ENCODE measurements at regions not wholly inside any gene's neighbourhood (a gene's known extent, or its start where the extent isn't known, plus 50 kb on each side); places are given as distances from the start of the nearest gene placed in this dataset.
"Not testable (repeated sequence)": the region's sequence is repeated elsewhere in the genome, so short reads cannot be mapped to it uniquely, and the experiment has no call there.

DNA sequence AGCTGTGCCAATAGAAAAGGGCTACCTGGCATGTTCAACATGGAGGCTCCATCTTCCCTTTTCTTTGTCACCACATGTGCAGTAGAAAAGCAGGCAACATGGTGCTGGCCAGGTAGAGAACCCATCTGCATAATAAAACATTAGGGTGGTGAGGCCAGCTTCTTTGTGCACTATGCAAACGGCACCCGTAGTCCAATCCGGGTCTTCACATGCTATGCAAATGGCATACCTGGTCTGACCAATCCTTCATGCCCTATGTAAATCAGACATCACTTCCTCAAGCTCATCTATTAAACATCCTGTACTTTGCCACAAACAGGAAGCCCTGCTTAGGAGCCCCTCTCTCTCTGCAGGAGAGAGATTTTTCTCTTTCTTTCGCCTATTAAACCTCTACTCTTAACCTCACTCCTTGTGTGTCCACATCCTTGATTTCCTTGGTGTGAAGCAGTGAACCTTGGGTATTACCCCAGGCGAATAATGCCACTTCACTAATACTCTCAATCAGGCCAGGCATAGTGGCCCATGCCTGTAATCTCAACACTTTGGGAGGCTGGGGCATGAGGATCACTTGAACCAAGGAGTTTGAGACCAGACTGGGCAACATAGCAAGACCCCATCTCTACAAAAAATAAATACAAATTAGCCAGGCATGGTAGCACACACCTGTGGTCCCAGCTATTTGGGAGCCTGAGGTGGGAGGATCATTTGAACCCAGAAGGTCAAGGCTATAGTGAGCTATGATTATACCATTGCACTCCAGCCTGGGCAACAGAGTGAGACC lies 111.3 kb upstream of the MRI1 start:
- DNase-seq: peak in 1 of 5 experiments; percentile 36

DNA sequence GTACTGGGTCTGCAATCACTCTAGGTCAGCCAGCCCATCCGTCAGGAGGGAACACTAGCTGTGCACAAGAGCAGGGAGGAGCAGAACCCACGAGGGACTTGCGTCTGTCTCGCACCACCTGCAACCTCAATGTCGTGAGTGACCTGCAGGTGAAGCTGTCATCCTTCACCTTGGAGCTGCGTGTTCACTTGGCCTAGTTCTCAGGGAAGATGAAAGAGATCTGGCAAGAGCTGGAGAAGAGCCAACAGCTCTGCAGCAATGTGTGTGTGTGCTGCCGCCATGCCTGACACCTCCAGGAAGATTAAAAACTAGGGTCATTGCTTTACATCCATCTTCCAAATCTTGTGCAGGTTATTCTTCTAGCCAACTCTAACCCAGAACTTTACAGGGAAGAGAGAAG lies 117.6 kb upstream of the MRI1 start:
- DNase-seq: no peak

DNA sequence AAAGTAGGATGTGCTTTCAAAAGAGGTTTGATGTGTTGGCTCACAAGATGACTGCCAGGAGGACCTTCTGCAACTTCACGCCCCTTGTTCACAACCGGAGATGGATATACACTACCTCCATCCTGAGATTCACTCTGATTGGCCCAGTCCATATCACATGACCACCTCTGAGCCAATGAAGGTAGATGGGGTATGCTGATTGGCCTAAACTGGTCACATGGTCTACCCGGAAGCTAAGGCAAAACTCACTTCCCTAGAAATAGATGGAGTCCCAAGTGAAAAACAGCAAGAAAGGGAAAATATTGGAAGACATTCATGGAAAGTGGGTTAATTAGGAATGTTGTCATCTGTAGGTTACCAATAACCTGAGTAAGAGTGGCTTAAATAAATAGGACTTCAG lies 119.7 kb upstream of the MRI1 start:
- DNase-seq: no peak

DNA sequence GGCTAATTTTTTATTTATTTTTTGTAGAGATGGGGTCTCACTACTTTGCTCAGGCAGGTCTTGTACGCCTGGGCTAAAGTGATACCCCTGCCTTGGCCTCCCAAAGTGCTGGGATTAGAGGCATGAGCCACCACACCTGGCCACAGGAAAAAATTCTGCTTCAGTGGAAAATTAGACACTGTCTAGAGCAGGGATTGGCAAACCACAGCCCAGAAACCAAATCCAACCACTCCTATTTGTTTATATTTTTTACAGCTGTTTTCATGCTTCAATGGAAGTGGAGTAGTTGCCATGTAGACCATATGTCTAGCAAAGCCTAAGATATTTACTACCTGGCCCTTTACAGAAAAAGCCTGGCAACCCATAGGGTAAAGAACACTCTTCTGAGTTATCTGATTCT lies 123.7 kb upstream of the MRI1 start:
- no peak for DNase-seq

DNA sequence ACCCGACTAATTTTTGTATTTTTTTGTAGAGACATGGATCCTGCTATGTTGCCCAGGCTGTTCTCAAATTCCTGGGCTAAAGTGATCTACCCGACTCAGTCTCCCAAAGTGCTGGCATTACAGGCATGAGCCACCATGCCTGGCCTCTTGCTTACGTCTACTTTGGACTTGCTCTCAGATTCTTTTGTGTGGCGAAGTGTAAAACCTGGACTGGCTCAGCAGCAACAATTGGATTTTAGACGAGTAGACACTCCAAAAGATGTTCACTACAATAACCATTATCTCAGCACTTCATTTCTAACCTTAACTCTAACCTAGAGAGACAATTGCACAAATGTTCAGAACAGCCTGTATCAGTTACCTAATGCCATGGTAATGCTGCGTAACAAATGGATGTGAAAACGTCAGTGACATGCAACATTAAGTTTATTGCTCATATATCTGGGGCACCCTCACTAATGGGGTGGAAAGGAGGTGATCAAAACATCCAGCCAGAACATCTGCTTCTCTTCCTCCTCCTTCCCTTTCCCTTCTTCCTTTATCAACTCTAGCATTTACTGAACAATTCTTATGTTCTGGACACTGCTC lies 124.9 kb upstream of the MRI1 start:
- DNase-seq: no peak

DNA sequence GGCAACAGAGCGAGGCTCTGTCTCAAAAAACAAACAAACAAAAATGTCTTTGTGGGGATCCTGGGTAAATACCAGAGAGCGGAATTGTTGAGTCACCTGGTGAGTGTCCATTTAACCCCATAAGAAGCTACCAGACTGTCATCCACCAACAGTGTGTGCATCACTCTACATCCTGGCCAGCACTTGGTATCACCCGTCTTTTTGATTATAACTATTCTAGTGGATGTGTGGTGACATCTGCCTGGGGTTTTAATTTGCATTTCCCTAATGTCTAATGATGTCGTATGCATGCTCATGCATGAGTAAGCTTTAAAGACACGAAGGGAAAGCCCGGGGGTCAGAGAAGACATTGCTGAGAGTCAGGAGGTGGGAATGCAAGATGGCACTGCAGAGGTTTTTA lies 126.7 kb upstream of the MRI1 start:
- no peak for DNase-seq

DNA sequence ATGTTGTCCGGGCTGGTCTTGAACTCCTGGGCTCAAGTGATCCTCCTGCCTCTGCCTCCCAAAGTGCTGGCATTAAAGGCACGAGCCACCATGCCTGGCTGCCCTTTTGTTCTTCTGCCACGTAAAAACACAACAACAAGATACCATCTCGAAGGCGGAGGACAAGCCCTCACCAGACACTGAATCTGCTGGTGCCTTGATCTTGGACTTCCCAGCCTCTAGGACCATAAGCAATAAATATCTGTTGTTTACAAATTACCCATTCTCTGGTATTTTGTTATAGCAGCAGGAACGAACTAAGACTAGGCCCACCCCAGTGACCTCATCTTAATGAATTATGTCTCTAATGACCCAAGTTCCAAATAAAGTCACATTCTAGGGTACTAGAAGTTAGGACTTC lies 128.4 kb upstream of the CACNA1A start:
- no peak for DNase-seq

GRCh38 chr19:13633522-13633922 lies 127.2 kb upstream of the CACNA1A start:
- no peak for DNase-seq

- no peak for DNase-seq
Observed at GRCh38 chr19:13633109-13633508, 126.8 kb upstream of the CACNA1A start.

- not testable (repeated sequence) for DNase-seq
Observed at GRCh38 chr19:13632164-13632563, 125.9 kb upstream of the CACNA1A start.

GRCh38 chr19:13629687-13630357 lies 123.5 kb upstream of the CACNA1A start:
- no peak for DNase-seq

- no peak for DNase-seq
Observed at GRCh38 chr19:13627531-13627930, 121.3 kb upstream of the CACNA1A start.

DNA sequence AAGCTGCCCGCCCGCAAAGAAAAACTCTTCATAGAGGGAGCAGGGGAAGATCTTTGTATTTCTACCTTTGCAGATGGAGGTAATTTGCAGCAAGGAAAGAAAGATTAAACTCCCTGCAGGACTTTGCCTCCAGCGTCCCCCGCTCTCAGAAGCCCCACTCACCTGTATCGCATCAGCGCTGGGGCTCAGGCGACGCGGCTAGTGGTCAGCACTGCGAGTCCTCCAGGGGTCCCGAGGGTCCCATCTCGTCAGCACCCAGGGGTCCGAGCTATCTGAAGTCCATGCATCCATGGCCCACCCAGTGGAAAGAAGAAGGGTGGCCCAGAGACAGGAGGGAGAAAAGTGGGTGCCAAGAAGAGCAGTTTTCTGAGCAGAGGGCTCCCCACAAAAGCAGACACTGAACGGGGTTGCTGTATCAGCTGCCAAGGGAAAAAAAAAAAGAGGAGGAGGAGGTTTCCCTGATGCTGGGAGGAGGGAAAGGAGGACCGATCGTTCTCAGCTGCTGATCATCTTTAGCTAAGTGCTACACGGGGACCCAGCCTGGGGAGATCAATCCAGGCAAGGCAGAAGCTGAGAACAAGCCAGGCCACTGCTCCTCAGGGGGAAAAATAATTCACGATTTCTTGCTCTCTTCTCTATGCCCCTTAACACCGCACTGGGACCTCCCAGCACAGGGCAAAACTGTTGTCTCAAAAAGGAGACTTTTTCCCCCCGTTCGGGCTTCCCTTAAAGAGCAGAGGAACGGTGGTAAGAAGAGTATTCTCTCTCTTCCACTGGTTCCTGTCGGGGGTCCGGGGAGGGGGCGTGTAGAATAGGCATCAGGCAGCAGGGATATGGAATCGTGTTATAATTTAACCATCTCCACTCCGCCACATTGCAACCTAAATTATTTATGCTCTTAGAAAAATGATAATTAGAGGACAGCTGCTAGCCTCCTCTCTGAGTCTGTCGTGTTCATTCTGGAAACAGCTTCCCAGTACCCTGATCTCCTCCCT lies 117.7 kb upstream of the CACNA1A start:
- no peak for DNase-seq

GRCh38 chr19:13622766-13623715 lies 116.8 kb upstream of the CACNA1A start:
- no peak for DNase-seq

GRCh38 chr19:13621413-13621812 lies 115.1 kb upstream of the CACNA1A start:
- peak in 2 of 5 experiments; percentile 17 to 33 for DNase-seq

DNA sequence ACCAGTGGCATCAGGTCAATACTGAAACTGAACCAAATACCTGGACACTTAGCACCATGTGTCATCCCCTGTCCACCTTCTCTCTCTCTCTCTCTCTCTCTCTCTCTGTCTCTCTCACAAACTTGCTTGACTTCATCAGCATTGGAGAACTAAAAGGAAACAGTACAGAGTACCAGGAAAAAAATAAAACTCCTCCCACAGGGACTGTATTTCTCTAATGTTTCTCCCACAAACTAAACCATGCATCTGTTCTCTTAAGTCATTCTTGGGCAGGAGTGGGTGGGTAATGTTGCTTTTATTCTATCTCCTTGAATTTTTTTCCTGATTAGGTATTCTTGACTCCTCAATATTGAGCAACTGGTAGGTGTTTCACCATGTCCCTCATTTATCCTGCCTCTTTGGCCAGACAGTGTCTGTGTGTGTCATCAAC lies 112.9 kb upstream of the CACNA1A start:
- DNase-seq: no peak

- DNase-seq: no peak
Observed at GRCh38 chr19:13615890-13616289, 109.6 kb upstream of the CACNA1A start.

DNA sequence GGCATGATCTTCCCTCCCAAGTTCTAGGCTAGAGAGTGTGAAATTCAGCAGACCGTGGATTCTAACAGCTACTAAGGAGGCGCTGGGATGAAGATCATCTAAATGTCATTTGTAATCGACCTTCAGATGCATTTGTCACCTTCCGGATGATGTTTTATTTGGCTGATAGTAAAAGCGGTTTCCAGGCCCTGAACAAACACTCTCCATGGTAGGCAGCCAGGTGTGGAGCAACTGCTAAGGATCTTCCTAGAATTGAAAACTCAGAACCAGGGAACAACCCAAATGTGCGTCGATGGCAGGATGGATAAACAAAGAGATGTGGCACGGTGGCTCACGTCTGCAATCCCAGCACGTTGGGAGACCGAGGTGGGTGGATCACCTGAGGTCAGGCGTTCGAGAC lies 107.2 kb upstream of the CACNA1A start:
- no peak for DNase-seq

GRCh38 chr19:13611596-13611995 lies 105.3 kb upstream of the CACNA1A start:
- DNase-seq: no peak

GRCh38 chr19:13610039-13610691 lies 103.9 kb upstream of the CACNA1A start:
- DNase-seq: peak in 1 of 5 experiments; percentile 49

DNA sequence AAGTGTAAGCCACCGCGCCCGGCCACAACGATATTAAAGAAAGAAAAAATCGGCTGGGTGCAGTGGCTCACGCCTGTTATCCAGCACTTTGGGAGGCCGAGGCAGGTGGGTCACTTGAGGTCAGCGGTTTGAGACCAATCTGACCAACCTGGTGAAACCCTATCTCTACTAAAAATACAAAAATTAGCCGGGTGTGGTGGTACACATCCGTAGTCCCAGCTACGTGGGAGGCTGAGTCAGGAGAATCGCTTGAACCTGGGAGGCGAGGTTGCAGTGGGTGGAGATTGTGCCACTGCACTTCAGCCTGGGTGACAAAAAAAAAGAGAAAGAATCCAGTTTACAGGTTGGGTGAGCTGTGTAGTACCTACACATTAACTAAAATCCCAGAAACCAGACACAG lies 99.9 kb upstream of the CACNA1A start:
- DNase-seq: no peak
